Keratinocyte (primary cell): ENCODE measurements at regions not wholly inside any gene's neighbourhood (a gene's known extent, or its start where the extent isn't known, plus 50 kb on each side); places are given as distances from the start of the nearest gene placed in this dataset.

Source experiments
- EZH2 ChIP-seq: IDR thresholded peaks from one replicate; pipeline ENCODE4 v1.6.1; 2012; ENCODE audit warnings: inconsistent platforms, mild to moderate bottlenecking, low read length, moderate library complexity
- TF ChIP-seq, protein P1 (sequence below), 3 experiments: IDR thresholded peaks in 1 of 3; conservative IDR thresholded peaks in 1 of 3; optimal IDR thresholded peaks in 1 of 3; 2 replicates in 2 of 3; 3 replicates in 1 of 3; pipeline versions ENCODE3 to v1.5.1; 2011; ENCODE audit warnings: low read length in 3 of 3, mild to moderate bottlenecking in 3 of 3, moderate library complexity in 2 of 3, control low read depth in 1 of 3, inconsistent platforms in 1 of 3; ENCODE audit not compliant: insufficient read depth in 2 of 3; ENCODE audit errors: extremely low read depth in 1 of 3

- TF ChIP-seq, protein P1, sequence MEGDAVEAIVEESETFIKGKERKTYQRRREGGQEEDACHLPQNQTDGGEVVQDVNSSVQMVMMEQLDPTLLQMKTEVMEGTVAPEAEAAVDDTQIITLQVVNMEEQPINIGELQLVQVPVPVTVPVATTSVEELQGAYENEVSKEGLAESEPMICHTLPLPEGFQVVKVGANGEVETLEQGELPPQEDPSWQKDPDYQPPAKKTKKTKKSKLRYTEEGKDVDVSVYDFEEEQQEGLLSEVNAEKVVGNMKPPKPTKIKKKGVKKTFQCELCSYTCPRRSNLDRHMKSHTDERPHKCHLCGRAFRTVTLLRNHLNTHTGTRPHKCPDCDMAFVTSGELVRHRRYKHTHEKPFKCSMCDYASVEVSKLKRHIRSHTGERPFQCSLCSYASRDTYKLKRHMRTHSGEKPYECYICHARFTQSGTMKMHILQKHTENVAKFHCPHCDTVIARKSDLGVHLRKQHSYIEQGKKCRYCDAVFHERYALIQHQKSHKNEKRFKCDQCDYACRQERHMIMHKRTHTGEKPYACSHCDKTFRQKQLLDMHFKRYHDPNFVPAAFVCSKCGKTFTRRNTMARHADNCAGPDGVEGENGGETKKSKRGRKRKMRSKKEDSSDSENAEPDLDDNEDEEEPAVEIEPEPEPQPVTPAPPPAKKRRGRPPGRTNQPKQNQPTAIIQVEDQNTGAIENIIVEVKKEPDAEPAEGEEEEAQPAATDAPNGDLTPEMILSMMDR (optimal IDR thresholded peaks at IDR 0.05 in 1 of 3, IDR thresholded peaks at IDR 0.05 in 1 of 3, conservative IDR thresholded peaks at IDR 0.05 in 1 of 3; ENCODE audit: extremely low read depth in 1 of 3, insufficient read depth in 2 of 3, low read length in 3 of 3), result no peak
- TF ChIP-seq EZH2, result no peak
Measured at GRCh38 chr3:6281662-6282061, 579.3 kb upstream of the GRM7 start.
